ENCODE measurements at regions not wholly inside any gene's neighbourhood (a gene's known extent, or its start where the extent isn't known, plus 50 kb on each side); places are given as distances from the start of the nearest gene placed in this dataset.

GRCh38 chr15:58355973-58356372, 75.8 kb upstream of the LIPC start:
- BruUV-seq (replicated peaks): no TSS peak
- intact Hi-C loops (cut with micrococcal nuclease; ENCODE audit: unreplicated experiment): no loop called here
- no peaks in the 10 kb centered on the region for H3K9me3 ChIP-seq (ENCODE audit: low read depth, low read length, poor library complexity, severe bottlenecking)
- H3K4me1 ChIP-seq (ENCODE audit: insufficient read depth, low read length, poor library complexity, severe bottlenecking): peaks cover 15% of the 10 kb centered on the region
- H3K36me3 ChIP-seq (ENCODE audit: insufficient read depth, low read length, poor library complexity, severe bottlenecking): no peaks in the 10 kb centered on the region
- H3K4me3 ChIP-seq (ENCODE audit: low read depth, low read length, poor library complexity, severe bottlenecking): no peak overlapping the region
- H3K27ac ChIP-seq (ENCODE audit: low read depth, low read length, poor library complexity, severe bottlenecking): no peak overlapping the region
- no peaks in the 10 kb centered on the region for H3K27me3 ChIP-seq (replicated peaks; ENCODE audit: insufficient read depth, low read depth, low read length, poor library complexity)
- no peak for DNase-seq (ENCODE audit: low spot score)
- TF ChIP-seq, protein P1, sequence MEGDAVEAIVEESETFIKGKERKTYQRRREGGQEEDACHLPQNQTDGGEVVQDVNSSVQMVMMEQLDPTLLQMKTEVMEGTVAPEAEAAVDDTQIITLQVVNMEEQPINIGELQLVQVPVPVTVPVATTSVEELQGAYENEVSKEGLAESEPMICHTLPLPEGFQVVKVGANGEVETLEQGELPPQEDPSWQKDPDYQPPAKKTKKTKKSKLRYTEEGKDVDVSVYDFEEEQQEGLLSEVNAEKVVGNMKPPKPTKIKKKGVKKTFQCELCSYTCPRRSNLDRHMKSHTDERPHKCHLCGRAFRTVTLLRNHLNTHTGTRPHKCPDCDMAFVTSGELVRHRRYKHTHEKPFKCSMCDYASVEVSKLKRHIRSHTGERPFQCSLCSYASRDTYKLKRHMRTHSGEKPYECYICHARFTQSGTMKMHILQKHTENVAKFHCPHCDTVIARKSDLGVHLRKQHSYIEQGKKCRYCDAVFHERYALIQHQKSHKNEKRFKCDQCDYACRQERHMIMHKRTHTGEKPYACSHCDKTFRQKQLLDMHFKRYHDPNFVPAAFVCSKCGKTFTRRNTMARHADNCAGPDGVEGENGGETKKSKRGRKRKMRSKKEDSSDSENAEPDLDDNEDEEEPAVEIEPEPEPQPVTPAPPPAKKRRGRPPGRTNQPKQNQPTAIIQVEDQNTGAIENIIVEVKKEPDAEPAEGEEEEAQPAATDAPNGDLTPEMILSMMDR (conservative IDR thresholded peaks at IDR 0.05; ENCODE audit: low read depth, low read length): no peak
- no peak for TF ChIP-seq EZH2 (IDR thresholded peaks at IDR 0.05; ENCODE audit: borderline replicate concordance, low read depth, low read length, poor library complexity, severe bottlenecking)
- ChIA-PET POLR2A (ENCODE audit: low non-redundant PET) (no interaction called here), CTCF (no interaction called here)

DNA sequence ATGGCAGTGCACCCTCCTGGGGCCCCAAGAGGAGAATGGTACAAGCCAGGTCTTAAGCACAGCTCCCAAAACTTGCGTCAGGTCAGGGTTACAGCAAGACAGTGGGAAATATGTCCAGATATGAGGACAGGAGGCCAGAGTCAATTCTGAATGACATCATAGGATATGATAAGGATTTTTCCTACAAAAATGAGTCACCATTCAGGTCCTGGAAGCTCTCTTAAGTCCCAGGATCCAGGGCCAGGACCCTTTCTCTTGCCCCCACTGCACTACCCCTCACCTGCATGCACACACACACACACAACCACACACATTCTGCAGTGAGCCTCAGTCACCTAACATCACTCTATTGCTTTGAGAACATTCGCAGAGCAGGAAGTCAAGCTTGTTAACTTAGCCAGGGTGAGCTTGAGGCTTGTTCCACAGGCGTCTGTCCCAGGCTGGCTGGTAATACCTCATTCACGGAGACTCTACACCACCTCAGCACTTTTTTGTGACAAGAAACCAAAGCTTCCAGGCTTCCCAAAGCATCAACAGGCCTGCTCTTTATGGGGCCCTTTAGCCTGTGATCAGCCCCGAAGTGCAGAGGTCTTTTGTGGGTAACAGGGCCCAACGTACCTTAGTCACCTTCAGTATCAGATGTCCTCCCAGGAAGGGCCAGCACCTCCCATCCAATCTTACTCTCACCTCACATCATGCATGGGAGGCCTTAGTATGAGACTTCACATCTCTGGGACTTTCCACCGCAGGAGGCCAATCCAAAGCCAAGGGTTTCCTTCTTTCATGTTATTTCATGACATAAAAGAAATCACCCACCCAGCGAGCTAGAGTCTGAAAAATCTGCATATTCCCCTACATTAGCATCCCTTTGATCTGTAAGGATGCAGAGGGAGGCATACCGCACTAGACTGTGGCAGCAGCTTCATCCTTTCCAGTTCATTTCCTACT, 74.0 kb upstream of the LIPC start:
- CTCF ChIA-PET: no interaction called here

GRCh38 chr15:58360421-58361090, 71.2 kb upstream of the LIPC start:
- H3K36me3 ChIP-seq (ENCODE audit: insufficient read depth, low read length, poor library complexity, severe bottlenecking): no peaks in the 10 kb centered on the region
- H3K4me3 ChIP-seq (ENCODE audit: low read depth, low read length, poor library complexity, severe bottlenecking): no peak overlapping the region
- H3K9me3 ChIP-seq (ENCODE audit: low read depth, low read length, poor library complexity, severe bottlenecking): no peaks in the 10 kb centered on the region
- no peak overlapping the region for H3K27ac ChIP-seq (ENCODE audit: low read depth, low read length, poor library complexity, severe bottlenecking)
- no peak for DNase-seq (ENCODE audit: low spot score)
- ChIA-PET CTCF (no interaction called here), POLR2A (ENCODE audit: low non-redundant PET) (no interaction called here)
- no peak for TF ChIP-seq EZH2 (IDR thresholded peaks at IDR 0.05; ENCODE audit: borderline replicate concordance, low read depth, low read length, poor library complexity, severe bottlenecking)
- TF ChIP-seq, protein P1 (conservative IDR thresholded peaks at IDR 0.05; ENCODE audit: low read depth, low read length): no peak
- no TSS peak for BruUV-seq (replicated peaks)
- no peaks in the 10 kb centered on the region for H3K27me3 ChIP-seq (replicated peaks; ENCODE audit: insufficient read depth, low read depth, low read length, poor library complexity)
- peaks cover 17% of the 10 kb centered on the region for H3K4me1 ChIP-seq (ENCODE audit: insufficient read depth, low read length, poor library complexity, severe bottlenecking)
- intact Hi-C loops (cut with micrococcal nuclease; ENCODE audit: unreplicated experiment): no loop called here

More for the DNA sequence above, 74.0 kb upstream of the LIPC start:
- no peaks in the 10 kb centered on the region for H3K27me3 ChIP-seq (replicated peaks; ENCODE audit: insufficient read depth, low read depth, low read length, poor library complexity)
- no peaks in the 10 kb centered on the region for H3K9me3 ChIP-seq (ENCODE audit: low read depth, low read length, poor library complexity, severe bottlenecking)
- no peaks in the 10 kb centered on the region for H3K36me3 ChIP-seq (ENCODE audit: insufficient read depth, low read length, poor library complexity, severe bottlenecking)
- H3K4me1 ChIP-seq (ENCODE audit: insufficient read depth, low read length, poor library complexity, severe bottlenecking): peaks cover 17% of the 10 kb centered on the region
- no peak overlapping the region for H3K4me3 ChIP-seq (ENCODE audit: low read depth, low read length, poor library complexity, severe bottlenecking)
- POLR2A ChIA-PET (ENCODE audit: low non-redundant PET): no interaction called here
- no peak overlapping the region for H3K27ac ChIP-seq (ENCODE audit: low read depth, low read length, poor library complexity, severe bottlenecking)
- intact Hi-C loops (cut with micrococcal nuclease; ENCODE audit: unreplicated experiment): no loop called here
- TF ChIP-seq, protein P1 (conservative IDR thresholded peaks at IDR 0.05; ENCODE audit: low read depth, low read length): no peak
- no peak for TF ChIP-seq EZH2 (IDR thresholded peaks at IDR 0.05; ENCODE audit: borderline replicate concordance, low read depth, low read length, poor library complexity, severe bottlenecking)
- BruUV-seq (replicated peaks): no TSS peak
- DNase-seq (ENCODE audit: low spot score): no peak
